Renal cortical epithelial cell (primary cell): ENCODE measurements at regions not wholly inside any gene's neighbourhood (a gene's known extent, or its start where the extent isn't known, plus 50 kb on each side); places are given as distances from the start of the nearest gene placed in this dataset.

Experiments
- DNase-seq: peaks from one replicate; pipeline ENCODE4 v3.0.0-alpha.2; 2011; ENCODE audit warnings: low read depth

GRCh38 chr16:48829336-48830310, 219.6 kb upstream of the N4BP1 start:
- DNase-seq, result no peak

GRCh38 chr16:48824271-48824670, 214.3 kb upstream of the N4BP1 start:
- DNase-seq, result no peak

DNA sequence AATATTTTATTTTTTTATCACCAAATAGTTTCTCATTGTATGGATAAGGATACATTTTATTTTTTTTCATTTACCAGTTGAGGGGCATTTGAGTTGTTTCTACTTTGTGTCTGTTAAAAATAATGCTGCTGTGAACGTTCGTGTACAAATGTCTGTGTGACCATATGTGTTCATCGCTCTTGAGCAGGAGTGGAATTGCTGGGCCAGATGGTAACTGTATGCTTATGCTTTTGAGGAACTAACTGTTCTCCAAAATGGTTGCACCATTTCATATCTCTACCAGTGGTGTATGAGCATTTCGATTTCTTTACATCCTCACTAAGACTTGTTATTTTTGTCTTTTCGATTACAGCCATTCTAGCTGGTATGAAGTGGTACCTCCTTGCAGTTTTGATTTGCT, 212.5 kb upstream of the N4BP1 start:
- no peak for DNase-seq

DNA sequence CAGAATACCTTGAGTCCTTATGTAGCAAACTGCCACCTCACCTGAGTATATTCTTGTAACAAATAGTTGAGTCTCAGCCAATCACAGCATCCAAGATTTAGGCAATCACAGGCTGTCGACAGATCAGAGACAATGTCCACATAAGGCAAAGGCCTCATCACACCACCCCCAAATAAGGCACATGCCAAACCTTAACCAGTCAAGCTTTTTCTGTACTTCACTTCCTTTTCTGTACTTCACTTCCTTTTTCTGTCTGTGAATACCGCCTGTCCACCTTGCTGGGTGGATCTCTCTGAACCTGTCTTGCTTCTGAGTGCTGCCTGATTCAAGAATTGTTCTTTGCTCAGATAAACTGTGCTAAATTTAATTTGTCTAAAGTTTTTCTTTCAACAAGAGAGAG, 210.4 kb upstream of the N4BP1 start:
- no peak for DNase-seq

GRCh38 chr16:48818257-48818656, 208.3 kb upstream of the N4BP1 start:
- DNase-seq, result no peak

GRCh38 chr16:48817032-48817431, 207.1 kb upstream of the N4BP1 start:
- DNase-seq, result no peak

- no peak for DNase-seq
These were observed 206.4 kb upstream of the N4BP1 start for GRCh38 chr16:48816393-48816792.

GRCh38 chr16:48814994-48815393, 205.0 kb upstream of the N4BP1 start:
- no peak for DNase-seq

- DNase-seq, result no peak
These were observed 203.5 kb upstream of the N4BP1 start for GRCh38 chr16:48813485-48813884.

GRCh38 chr16:48812856-48813255, 202.9 kb upstream of the N4BP1 start:
- DNase-seq, result no peak

DNA sequence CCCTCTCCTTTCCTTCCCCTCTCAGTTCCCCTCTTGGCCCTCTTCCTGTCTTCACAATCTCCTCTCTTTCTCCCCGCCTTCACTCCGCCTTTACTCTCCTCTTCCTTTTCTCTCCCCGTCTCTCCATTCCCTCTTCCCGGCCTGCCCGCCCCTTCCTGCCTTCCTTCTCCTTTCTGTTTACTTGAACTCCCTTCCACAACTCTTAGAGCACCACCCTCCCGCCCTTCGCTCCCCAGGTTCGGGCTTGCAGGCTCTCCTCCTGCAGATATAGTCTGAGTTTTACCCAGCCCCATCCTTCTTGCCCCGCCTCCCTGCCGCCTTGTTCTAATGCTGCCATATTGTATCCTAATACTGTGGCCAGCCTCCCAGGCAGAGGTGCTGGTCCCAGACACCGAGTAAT, 201.5 kb upstream of the N4BP1 start:
- no peak for DNase-seq

GRCh38 chr16:48810803-48811453, 200.9 kb upstream of the N4BP1 start:
- DNase-seq, result no peak

DNA sequence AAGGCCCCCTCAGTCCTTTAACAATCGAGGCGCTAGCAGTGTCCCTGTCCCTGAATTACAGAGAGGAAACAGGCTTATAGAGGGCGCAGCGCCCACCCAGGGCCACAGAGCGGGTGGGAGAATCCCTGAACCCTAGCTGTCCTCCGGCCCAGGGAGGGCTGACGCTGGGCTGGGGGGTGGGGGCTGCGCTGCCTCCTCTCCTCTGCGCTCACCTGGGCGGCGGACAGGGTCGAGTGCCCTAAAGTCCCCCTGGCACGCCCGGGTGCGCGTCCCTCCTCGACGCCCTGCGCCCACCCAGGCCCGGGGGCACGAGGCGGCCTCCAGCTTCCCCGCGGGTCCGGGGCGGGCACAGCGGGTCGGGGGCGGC, 200.4 kb upstream of the N4BP1 start:
- DNase-seq, result no peak

- no peak for DNase-seq
These were observed 180.2 kb upstream of the N4BP1 start for GRCh38 chr16:48790151-48790550.

DNA sequence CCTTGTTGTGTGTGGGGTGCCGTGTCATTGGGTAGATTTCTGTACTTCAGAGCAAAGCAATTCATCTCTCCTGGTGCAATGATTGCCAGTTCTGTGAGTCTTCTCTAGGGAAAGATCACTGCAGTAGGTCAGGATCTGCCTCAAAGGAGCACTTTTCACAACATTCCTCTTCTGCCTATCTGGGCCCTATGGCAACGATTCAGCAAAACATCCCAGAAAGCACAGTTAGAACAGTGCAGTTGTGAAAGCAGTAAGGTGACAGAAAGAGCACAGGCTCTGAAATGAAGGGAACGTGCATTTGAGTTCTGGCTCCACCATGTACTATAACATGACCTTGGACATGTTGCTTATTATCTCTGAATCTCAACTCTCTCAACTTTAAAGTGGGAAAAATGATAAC, 178.5 kb upstream of the N4BP1 start:
- DNase-seq, result no peak

GRCh38 chr16:48745541-48745940, 135.6 kb upstream of the N4BP1 start:
- DNase-seq, result no peak

DNA sequence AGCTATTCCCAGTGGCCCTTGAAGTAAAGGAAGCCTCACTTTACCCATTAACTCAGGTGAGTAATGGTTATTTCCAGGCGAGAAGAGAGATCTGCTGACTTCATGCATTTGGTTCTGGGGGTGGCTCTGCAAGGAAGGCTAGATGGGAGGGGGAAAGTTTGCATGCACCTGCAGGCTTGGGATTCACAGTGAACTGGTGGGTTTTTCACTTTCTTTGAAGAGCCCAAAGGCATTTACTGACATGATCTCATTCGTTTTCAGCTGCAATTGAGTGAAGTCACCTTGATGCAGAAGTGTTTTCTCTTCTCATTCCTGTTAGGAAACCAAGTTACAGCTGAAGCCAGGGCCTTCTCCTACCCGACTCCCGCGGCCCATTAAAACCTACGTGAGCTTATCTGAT, 131.0 kb upstream of the N4BP1 start:
- no peak for DNase-seq

DNA sequence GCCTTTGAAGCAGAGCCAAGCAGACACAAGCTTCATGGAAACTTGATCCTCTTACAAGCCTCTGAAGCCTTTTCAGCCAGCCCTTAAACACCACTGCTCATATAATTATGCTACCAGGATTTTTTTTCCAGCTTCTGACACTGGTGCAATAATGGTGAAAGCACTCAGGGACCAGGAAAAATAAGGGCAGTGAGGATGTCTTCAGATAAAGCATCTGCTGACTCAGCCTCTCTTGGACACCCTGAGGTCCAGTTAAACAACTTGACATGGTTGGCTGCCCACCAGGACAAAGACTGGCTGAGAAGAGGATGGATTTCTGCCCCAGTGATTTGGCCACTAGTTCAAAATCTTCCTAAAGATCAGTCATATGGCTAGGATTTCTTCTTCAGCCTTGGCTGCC, 124.2 kb upstream of the N4BP1 start:
- DNase-seq, result no peak

- DNase-seq, result no peak
These were observed 94.7 kb upstream of the N4BP1 start for GRCh38 chr16:48704710-48705109.

DNA sequence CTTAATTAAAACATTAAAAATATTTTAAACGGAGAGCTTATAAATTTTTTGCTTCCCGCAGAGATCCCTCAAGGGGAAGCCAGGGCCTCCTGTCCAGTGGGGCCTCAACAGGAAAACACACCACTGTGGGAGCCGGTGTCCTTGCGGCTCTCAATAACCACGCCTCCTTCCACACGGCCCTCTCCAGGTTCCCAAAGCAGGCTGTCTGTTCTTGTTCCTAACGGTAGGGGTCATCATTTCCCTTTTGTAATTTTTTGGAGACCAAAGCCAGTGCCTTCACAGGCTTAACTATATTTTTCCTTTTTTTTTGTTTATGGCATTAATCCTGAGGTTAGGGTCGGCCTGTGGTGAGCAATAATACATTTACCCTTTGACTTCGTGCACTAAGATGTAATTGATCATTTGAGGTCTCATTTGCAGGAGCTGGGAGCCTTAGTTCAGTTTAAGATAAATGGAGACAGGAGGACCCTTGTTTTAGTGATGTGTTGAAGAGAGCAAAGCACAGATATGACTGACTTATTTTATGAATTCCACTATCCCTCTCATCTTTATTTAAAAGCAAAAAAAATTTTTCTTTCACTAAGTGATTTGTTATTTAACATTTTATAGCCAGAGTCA, 77.5 kb upstream of the N4BP1 start:
- peak; percentile 57 for DNase-seq

DNA sequence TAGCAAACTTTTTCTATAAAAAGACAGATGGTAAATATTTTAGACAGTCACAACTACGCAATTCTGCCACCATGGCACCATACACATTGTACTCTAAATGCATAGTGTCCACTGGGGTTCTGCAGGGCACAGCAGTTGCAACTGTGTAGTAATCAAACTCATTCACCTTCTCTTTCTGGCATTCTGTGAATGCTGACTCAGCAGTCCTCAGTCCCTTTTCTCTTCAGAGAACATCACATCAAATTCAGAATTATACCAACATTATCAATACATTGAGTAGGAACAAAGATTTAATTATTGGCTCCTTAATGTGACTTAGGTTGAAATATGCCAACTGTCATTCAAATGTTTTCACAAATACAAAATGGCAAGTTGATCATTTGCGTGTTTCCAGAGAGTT, 74.2 kb upstream of the N4BP1 start:
- no peak for DNase-seq

GRCh38 chr16:48682971-48683370, 73.0 kb upstream of the N4BP1 start:
- no peak for DNase-seq

- no peak for DNase-seq
These were observed 71.5 kb upstream of the N4BP1 start for GRCh38 chr16:48681520-48681919.
